ENCODE measurements at regions not wholly inside any gene's neighbourhood (a gene's known extent, or its start where the extent isn't known, plus 50 kb on each side); places are given as distances from the start of the nearest gene placed in this dataset.
"Not testable (repeated sequence)": the region's sequence is repeated elsewhere in the genome, so short reads cannot be mapped to it uniquely, and the experiment has no call there.

DNA sequence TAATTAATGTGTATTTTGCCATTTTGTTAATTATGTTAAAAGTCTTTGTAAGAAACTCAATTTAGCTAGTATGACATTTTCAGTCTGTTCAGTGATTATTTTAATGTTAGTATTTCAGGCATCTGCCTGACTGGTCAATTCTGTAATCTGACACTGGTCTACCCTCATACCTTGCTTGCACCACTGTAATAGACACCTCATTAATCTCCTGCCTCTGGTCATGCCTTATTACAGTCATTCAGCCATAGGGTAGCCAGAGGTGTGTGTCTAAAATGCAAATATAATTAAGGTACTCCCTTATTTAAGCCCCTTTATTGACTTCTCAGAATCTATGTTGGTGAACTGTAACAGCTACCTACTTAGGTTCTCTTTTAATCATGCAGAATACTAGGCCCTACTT lies 861.1 kb upstream of the IGFBP7 start:
- Histone ChIP-seq H3K36me3 (ENCODE audit: insufficient read depth, low read length) (no peaks in the 10 kb centered on the region), H3K4me1 (ENCODE audit: insufficient read depth, low read length) (no peaks in the 10 kb centered on the region), H3K4me3 (ENCODE audit: low read length) (no peak overlapping the region)

DNA sequence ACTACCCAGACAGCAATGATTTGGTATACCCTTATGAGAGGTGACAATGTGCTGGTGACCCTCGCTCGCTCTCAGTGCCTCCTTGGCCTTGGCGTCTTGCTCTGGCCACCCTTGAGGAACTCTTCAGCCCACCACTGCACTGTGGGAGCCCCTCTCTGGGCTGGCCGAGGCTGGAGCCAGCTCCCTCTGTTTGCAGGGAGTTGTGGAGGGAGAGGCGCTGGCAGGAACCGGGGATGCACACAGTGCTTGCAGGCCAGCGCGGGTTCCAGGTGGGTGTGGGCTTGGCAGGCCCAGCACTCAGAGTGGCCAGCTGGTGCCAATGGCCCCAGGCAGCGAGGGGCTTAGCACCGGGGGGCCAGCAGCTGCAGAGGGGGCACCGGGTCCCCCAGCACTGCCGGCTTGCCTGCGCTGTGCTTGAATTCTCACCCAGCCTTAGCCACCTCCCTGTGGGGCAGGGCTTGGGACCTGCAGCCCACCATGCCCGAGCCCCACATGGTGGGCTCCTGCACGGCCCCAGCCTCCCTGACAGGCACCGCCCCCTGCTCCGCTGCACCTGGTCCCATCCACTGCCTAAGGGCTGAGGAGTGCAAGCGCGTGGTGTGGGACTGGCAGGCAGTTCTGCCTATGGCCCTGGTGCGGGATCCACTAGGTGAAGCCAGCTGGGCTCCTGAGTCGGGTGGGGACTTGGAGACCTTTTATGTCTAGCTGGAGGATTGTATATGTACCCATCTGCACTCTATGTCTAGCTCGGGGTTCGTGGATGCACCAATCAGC lies 857.0 kb upstream of the IGFBP7 start:
- H3K4me1 ChIP-seq (ENCODE audit: insufficient read depth, low read length) = no peaks in the 10 kb centered on the region
- no peak overlapping the region for H3K4me3 ChIP-seq (ENCODE audit: low read length)
- no peak overlapping the region for H3K27ac ChIP-seq (ENCODE audit: low read depth, low read length)
- H3K9me3 ChIP-seq (ENCODE audit: insufficient read depth, low read depth, low read length) = peaks cover 11% of the 10 kb centered on the region
- H3K27me3 ChIP-seq (ENCODE audit: insufficient read depth, low read length) = no peaks in the 10 kb centered on the region
- H3K36me3 ChIP-seq (ENCODE audit: insufficient read depth, low read length) = no peaks in the 10 kb centered on the region
- WGBS = 96% methylated on average over 23 of the region's 23 CpGs
- H3K9ac ChIP-seq (ENCODE audit: low read depth, low read length) = no peak overlapping the region

More for the DNA sequence above, 861.1 kb upstream of the IGFBP7 start:
- H3K9me3 ChIP-seq (ENCODE audit: insufficient read depth, low read depth, low read length) = peaks cover 11% of the 10 kb centered on the region
- H3K9ac ChIP-seq (ENCODE audit: low read depth, low read length) = no peak overlapping the region
- H3K27ac ChIP-seq (ENCODE audit: low read depth, low read length) = no peak overlapping the region
- no peaks in the 10 kb centered on the region for H3K27me3 ChIP-seq (ENCODE audit: insufficient read depth, low read length)

DNA sequence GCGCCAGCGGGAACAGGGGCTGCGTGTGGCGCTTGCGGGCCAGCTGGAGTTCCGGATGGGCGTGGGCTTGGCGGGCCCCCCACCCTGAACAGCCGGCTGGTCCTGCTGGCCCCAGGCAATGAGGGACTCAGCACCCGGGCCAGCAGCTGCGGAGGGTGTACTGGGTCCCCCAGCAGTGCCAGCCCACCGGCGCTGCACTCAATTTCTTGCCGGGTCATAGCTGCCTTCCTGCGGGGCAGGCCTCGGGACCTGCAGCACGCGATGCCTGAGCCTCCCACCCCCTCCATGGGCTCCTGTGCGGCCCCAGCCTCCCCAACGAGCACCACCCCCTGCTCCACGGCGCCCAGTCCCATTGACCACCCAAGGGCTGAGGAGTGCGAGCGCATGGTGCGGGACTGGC lies 855.2 kb upstream of the IGFBP7 start:
- 97% methylated on average over 24 of the region's 25 CpGs for WGBS

GRCh38 chr4:57945298-57945697 lies 835.1 kb upstream of the IGFBP7 start:
- Histone ChIP-seq H3K9me3 (ENCODE audit: insufficient read depth, low read depth, low read length) (no peaks in the 10 kb centered on the region), H3K9ac (ENCODE audit: low read depth, low read length) (no peak overlapping the region), H3K36me3 (ENCODE audit: insufficient read depth, low read length) (no peaks in the 10 kb centered on the region), H3K4me3 (ENCODE audit: low read length) (no peak overlapping the region), H3K27me3 (ENCODE audit: insufficient read depth, low read length) (no peaks in the 10 kb centered on the region), H3K4me1 (ENCODE audit: insufficient read depth, low read length) (peaks cover 6% of the 10 kb centered on the region; the same call in 1 of the 2 replicates), H3K27ac (ENCODE audit: low read depth, low read length) (no peak overlapping the region)
- 85% methylated on average over 1 of the region's 1 CpG for WGBS

More for the DNA sequence above, 855.2 kb upstream of the IGFBP7 start:
- not testable (repeated sequence) for H3K27me3 ChIP-seq (ENCODE audit: insufficient read depth, low read length); H3K4me1 ChIP-seq (ENCODE audit: insufficient read depth, low read length); H3K27ac ChIP-seq (ENCODE audit: low read depth, low read length); H3K4me3 ChIP-seq (ENCODE audit: low read length); H3K36me3 ChIP-seq (ENCODE audit: insufficient read depth, low read length); H3K9ac ChIP-seq (ENCODE audit: low read depth, low read length)
- H3K9me3 ChIP-seq (ENCODE audit: insufficient read depth, low read depth, low read length) = peaks cover 11% of the 10 kb centered on the region

- Histone ChIP-seq H3K9ac (ENCODE audit: low read depth, low read length) (no peak overlapping the region), H3K27me3 (ENCODE audit: insufficient read depth, low read length) (no peaks in the 10 kb centered on the region), H3K4me1 (ENCODE audit: insufficient read depth, low read length) (peaks cover 6% of the 10 kb centered on the region; the same call in 1 of the 2 replicates), H3K27ac (ENCODE audit: low read depth, low read length) (no peak overlapping the region), H3K4me3 (ENCODE audit: low read length) (no peak overlapping the region), H3K36me3 (ENCODE audit: insufficient read depth, low read length) (no peaks in the 10 kb centered on the region), H3K9me3 (ENCODE audit: insufficient read depth, low read depth, low read length) (no peaks in the 10 kb centered on the region)
- WGBS = 91% methylated on average over 8 of the region's 8 CpGs
Observed at GRCh38 chr4:57943682-57944081, 833.5 kb upstream of the IGFBP7 start.

- WGBS = 95% methylated on average over 2 of the region's 2 CpGs
- H3K4me1 ChIP-seq (ENCODE audit: insufficient read depth, low read length); H3K9me3 ChIP-seq (ENCODE audit: insufficient read depth, low read depth, low read length); H3K36me3 ChIP-seq (ENCODE audit: insufficient read depth, low read length); H3K27ac ChIP-seq (ENCODE audit: low read depth, low read length); H3K27me3 ChIP-seq (ENCODE audit: insufficient read depth, low read length); H3K9ac ChIP-seq (ENCODE audit: low read depth, low read length); H3K4me3 ChIP-seq (ENCODE audit: low read length): not testable (repeated sequence)
Observed at GRCh38 chr4:57937326-57937725, 827.1 kb upstream of the IGFBP7 start.

- Histone ChIP-seq H3K27ac (ENCODE audit: low read depth, low read length) (no peak overlapping the region), H3K36me3 (ENCODE audit: insufficient read depth, low read length) (no peaks in the 10 kb centered on the region), H3K9me3 (ENCODE audit: insufficient read depth, low read depth, low read length) (no peaks in the 10 kb centered on the region), H3K4me3 (ENCODE audit: low read length) (no peak overlapping the region), H3K4me1 (ENCODE audit: insufficient read depth, low read length) (no peaks in the 10 kb centered on the region), H3K27me3 (ENCODE audit: insufficient read depth, low read length) (no peaks in the 10 kb centered on the region), H3K9ac (ENCODE audit: low read depth, low read length) (no peak overlapping the region)
- 81% methylated on average over 1 of the region's 3 CpGs for WGBS
Observed at GRCh38 chr4:57926311-57926710, 816.1 kb upstream of the IGFBP7 start.

DNA sequence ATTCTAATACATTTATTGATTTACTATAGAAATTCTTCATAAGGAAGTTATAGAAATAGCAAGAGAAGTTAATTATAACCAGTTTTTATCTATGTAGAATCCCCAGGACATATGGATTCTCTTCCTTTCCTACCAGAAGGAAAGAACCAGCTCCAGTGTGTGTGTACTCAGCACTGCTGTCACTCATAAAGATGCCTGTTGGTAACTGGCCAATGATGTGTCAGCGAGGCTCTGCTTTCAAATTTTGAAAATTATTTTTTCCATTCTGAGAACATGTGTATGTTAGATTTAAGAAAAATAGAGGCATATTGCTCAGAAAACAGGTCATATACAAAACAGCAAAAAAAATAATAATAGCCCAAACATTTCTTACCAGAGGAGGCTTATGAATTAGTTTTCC lies 814.8 kb upstream of the IGFBP7 start:
- Histone ChIP-seq H3K4me1 (ENCODE audit: insufficient read depth, low read length) (no peaks in the 10 kb centered on the region), H3K4me3 (ENCODE audit: low read length) (no peak overlapping the region), H3K27me3 (ENCODE audit: insufficient read depth, low read length) (no peaks in the 10 kb centered on the region), H3K9ac (ENCODE audit: low read depth, low read length) (no peak overlapping the region), H3K9me3 (ENCODE audit: insufficient read depth, low read depth, low read length) (no peaks in the 10 kb centered on the region), H3K36me3 (ENCODE audit: insufficient read depth, low read length) (no peaks in the 10 kb centered on the region), H3K27ac (ENCODE audit: low read depth, low read length) (no peak overlapping the region)
- 94% methylated on average over 1 of the region's 1 CpG for WGBS

GRCh38 chr4:57916479-57916878 lies 806.3 kb upstream of the IGFBP7 start:
- Histone ChIP-seq H3K4me3 (ENCODE audit: low read length) (no peak overlapping the region), H3K27me3 (ENCODE audit: insufficient read depth, low read length) (no peaks in the 10 kb centered on the region), H3K36me3 (ENCODE audit: insufficient read depth, low read length) (no peaks in the 10 kb centered on the region), H3K4me1 (ENCODE audit: insufficient read depth, low read length) (no peaks in the 10 kb centered on the region), H3K9ac (ENCODE audit: low read depth, low read length) (no peak overlapping the region), H3K9me3 (ENCODE audit: insufficient read depth, low read depth, low read length) (no peaks in the 10 kb centered on the region), H3K27ac (ENCODE audit: low read depth, low read length) (no peak overlapping the region)

DNA sequence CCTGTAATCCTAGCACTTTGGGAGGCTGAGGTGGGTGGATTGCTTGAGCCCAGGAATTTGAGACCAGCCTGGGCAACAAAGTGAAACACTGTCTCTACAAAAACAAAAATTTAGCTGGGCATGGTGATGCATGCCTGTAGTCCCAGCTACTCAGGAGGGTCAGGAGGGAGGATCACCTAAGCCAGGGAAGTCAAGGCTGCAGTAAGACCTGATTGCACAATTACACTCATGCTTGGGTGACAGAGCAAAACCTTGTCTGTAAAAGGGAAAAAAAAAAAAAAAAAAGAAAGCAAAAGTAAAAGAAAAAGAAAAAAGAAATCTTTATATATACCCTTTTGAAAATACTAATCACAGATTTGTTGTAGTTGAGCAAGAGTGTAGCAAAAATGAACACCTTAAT lies 801.0 kb upstream of the IGFBP7 start:
- Histone ChIP-seq H3K4me3 (ENCODE audit: low read length) (no peak overlapping the region), H3K9me3 (ENCODE audit: insufficient read depth, low read depth, low read length) (no peaks in the 10 kb centered on the region)

GRCh38 chr4:57910151-57910550 lies 800.0 kb upstream of the IGFBP7 start:
- Histone ChIP-seq H3K9ac (ENCODE audit: low read depth, low read length) (no peak overlapping the region), H3K4me3 (ENCODE audit: low read length) (no peak overlapping the region), H3K9me3 (ENCODE audit: insufficient read depth, low read depth, low read length) (no peaks in the 10 kb centered on the region), H3K27me3 (ENCODE audit: insufficient read depth, low read length) (no peaks in the 10 kb centered on the region), H3K27ac (ENCODE audit: low read depth, low read length) (no peak overlapping the region), H3K36me3 (ENCODE audit: insufficient read depth, low read length) (no peaks in the 10 kb centered on the region), H3K4me1 (ENCODE audit: insufficient read depth, low read length) (no peaks in the 10 kb centered on the region)
- 100% methylated on average over 3 of the region's 3 CpGs for WGBS

More for the DNA sequence above, 801.0 kb upstream of the IGFBP7 start:
- Histone ChIP-seq H3K9ac (ENCODE audit: low read depth, low read length) (no peak overlapping the region), H3K4me1 (ENCODE audit: insufficient read depth, low read length) (no peaks in the 10 kb centered on the region), H3K27me3 (ENCODE audit: insufficient read depth, low read length) (no peaks in the 10 kb centered on the region), H3K36me3 (ENCODE audit: insufficient read depth, low read length) (no peaks in the 10 kb centered on the region), H3K27ac (ENCODE audit: low read depth, low read length) (no peak overlapping the region)

DNA sequence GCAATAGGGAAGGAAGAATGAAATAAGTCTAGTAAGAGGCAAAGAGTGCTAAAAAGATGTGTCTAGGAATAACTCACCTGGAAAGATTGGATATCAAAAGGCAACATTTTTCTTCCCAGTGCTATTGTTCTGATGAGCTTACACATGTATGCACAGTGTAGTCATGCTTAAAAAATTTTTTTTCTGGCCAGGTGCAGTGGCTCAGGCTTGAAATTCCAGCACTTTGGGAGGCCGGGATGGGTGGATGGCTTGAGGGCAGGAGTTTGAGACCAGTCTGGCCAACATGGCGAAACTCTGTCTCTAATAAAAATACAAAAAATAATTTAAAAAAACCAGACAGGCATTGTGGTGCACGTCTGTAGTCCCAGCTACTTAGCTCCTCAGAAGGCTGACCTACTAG lies 795.8 kb upstream of the IGFBP7 start:
- H3K36me3 ChIP-seq (ENCODE audit: insufficient read depth, low read length) = no peaks in the 10 kb centered on the region
- no peaks in the 10 kb centered on the region for H3K27me3 ChIP-seq (ENCODE audit: insufficient read depth, low read length)
- no peak overlapping the region for H3K27ac ChIP-seq (ENCODE audit: low read depth, low read length)
- no peaks in the 10 kb centered on the region for H3K4me1 ChIP-seq (ENCODE audit: insufficient read depth, low read length)
- no peak overlapping the region for H3K9ac ChIP-seq (ENCODE audit: low read depth, low read length)
- H3K9me3 ChIP-seq (ENCODE audit: insufficient read depth, low read depth, low read length) = no peaks in the 10 kb centered on the region
- no peak overlapping the region for H3K4me3 ChIP-seq (ENCODE audit: low read length)
- 96% methylated on average over 3 of the region's 3 CpGs for WGBS

Measured in HUES64 (cell line).